ENCODE measurements at regions not wholly inside any gene's neighbourhood (a gene's known extent, or its start where the extent isn't known, plus 50 kb on each side); places are given as distances from the start of the nearest gene placed in this dataset.

DNA sequence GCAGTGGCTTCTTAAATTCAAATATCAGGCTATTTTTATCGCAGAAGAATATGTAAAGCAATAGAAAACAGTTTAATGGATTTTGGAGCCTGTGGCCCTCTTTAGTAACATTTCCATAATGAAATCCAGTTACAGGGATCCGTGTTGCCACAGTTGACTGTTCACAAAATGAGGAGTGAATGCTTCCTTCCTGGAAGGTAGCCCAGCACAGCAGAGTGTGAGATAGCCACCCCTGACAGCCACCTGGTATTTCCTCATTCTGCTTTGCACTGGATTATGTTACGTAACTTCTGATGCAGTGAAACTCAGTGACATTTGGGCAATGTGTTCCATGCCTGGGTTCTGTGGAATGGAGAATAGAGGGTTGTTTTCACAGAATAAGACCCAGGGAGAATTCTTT, 517.2 kb downstream of the RBFOX1 start:
- intact Hi-C loops (cut with DNase I; ENCODE audit: low total_unique reads), result no loop called here
- Histone ChIP-seq H3K36me3 (no peaks in the 10 kb centered on the region), H3K27ac (no peak overlapping the region), H3K4me1 (no peaks in the 10 kb centered on the region), H3K9me3 (no peaks in the 10 kb centered on the region), H3K4me3 (no peak overlapping the region), H3K27me3 (no peaks in the 10 kb centered on the region)
- no peak for TF ChIP-seq POLR2A (IDR thresholded peaks at IDR 0.05)
- TF ChIP-seq, protein P1, sequence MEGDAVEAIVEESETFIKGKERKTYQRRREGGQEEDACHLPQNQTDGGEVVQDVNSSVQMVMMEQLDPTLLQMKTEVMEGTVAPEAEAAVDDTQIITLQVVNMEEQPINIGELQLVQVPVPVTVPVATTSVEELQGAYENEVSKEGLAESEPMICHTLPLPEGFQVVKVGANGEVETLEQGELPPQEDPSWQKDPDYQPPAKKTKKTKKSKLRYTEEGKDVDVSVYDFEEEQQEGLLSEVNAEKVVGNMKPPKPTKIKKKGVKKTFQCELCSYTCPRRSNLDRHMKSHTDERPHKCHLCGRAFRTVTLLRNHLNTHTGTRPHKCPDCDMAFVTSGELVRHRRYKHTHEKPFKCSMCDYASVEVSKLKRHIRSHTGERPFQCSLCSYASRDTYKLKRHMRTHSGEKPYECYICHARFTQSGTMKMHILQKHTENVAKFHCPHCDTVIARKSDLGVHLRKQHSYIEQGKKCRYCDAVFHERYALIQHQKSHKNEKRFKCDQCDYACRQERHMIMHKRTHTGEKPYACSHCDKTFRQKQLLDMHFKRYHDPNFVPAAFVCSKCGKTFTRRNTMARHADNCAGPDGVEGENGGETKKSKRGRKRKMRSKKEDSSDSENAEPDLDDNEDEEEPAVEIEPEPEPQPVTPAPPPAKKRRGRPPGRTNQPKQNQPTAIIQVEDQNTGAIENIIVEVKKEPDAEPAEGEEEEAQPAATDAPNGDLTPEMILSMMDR (IDR thresholded peaks at IDR 0.05), result no peak
- no peak for DNase-seq

DNA sequence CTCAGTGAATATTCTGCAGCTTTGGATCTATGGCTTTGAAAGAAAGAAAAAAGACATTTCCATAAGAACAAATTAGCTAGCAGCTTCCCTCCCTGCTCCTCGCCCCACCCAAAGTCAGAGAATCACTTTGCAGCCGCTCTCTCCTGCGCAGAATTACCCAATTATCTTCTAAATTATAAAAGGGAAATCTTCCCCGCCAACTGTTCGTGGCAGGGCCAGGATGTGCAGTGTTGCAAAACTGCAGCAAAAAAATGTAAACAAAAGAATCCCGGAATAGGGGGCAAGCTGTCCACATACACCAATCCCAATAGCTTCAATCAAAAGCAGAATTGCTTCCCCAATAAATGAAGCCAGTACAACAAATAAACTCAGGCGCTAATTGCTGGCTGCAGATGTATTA, 510.6 kb downstream of the RBFOX1 start:
- intact Hi-C loops (cut with DNase I; ENCODE audit: low total_unique reads), result no loop called here
- H3K4me3 ChIP-seq, result no peak overlapping the region
- no peaks in the 10 kb centered on the region for H3K36me3 ChIP-seq
- TF ChIP-seq POLR2A (IDR thresholded peaks at IDR 0.05), result no peak
- TF ChIP-seq, protein P1 (IDR thresholded peaks at IDR 0.05), result no peak
- no peaks in the 10 kb centered on the region for H3K9me3 ChIP-seq
- H3K4me1 ChIP-seq, result no peaks in the 10 kb centered on the region
- no peaks in the 10 kb centered on the region for H3K27me3 ChIP-seq
- no peak for DNase-seq
- H3K27ac ChIP-seq, result no peak overlapping the region

DNA sequence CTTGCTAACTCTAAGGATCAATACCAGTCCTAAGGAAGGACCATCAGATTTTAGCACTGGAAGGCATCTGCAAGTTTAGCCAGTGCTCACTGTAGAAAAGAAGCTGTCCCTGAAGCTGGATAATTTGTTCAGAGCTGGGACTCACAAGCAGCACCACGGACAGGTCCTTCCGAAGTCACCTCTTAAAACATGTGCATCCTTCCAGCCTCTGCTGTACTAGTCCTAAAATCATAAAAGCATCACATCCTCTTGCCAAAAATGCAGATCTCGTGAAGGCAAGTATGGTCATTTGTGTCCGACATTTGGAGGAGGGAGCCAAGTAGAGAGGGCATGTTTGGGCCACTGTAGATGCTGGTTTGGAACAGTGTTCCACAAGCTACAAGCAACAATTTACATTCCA, 506.9 kb downstream of the RBFOX1 start:
- H3K27ac ChIP-seq, result no peak overlapping the region
- H3K4me1 ChIP-seq, result no peaks in the 10 kb centered on the region
- no peaks in the 10 kb centered on the region for H3K36me3 ChIP-seq
- intact Hi-C loops (cut with DNase I; ENCODE audit: low total_unique reads), result no loop called here
- H3K4me3 ChIP-seq, result no peak overlapping the region
- no peaks in the 10 kb centered on the region for H3K9me3 ChIP-seq
- H3K27me3 ChIP-seq, result no peaks in the 10 kb centered on the region
- no peak for DNase-seq
- TF ChIP-seq, protein P1 (IDR thresholded peaks at IDR 0.05), result no peak
- TF ChIP-seq POLR2A (IDR thresholded peaks at IDR 0.05), result no peak

DNA sequence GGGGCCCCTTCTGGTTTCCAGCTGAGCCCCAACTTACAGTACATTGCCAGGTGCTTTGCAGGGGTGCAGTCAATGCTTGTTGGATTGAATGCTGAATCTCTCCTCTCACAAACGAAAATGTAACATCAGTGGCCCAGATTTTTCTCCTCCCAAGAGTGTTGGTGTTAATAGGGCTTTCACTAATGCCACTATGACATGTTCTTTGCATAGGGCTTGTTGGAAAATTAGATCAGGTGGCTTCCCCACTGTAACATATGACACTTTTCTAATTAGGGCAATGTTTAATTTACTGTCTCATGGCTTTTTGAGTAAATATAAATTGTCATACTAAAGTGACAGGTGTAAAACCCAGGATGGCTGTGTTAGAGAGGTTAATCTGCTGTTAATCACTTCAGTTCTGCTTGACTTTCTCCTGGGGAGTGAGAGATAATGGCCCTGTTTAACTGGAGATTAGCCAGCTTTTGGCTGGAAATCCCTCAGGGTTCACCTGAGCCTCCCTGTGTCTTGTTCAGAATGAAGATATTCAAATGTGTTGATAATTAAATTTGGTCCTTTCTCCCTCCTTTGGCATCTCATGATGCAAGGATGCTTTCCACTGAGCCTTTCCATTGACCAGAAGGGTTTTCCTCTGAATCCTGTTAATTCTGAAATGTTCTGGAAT, 502.3 kb downstream of the RBFOX1 start:
- H3K36me3 ChIP-seq, result no peaks in the 10 kb centered on the region
- no peaks in the 10 kb centered on the region for H3K9me3 ChIP-seq
- H3K4me1 ChIP-seq, result no peaks in the 10 kb centered on the region
- H3K27ac ChIP-seq, result no peak overlapping the region
- no peak for TF ChIP-seq POLR2A (IDR thresholded peaks at IDR 0.05)
- TF ChIP-seq, protein P1 (IDR thresholded peaks at IDR 0.05), result no peak
- H3K4me3 ChIP-seq, result no peak overlapping the region
- intact Hi-C loops (cut with DNase I; ENCODE audit: low total_unique reads), result no loop called here
- DNase-seq, result no peak
- no peaks in the 10 kb centered on the region for H3K27me3 ChIP-seq

DNA sequence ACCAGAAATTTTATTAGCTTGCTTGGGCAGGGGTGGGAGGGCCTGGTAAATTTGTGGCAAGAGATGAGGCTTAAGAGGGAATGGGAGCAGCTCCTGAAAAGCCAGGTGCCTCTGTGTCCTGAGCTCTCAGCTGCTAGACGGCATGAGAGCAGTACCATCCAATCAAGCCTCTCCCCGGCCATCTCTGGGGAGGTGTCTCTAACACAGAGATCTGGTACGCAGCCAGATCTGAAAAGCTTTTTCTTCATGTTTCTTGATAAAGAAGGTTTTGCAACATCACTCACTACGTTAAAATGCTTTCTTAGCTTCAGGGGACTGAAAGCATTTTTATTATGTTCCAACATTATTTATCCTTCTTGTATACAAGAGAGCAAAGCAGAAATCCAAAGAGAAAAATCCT, 488.2 kb downstream of the RBFOX1 start:
- H3K27me3 ChIP-seq, result no peaks in the 10 kb centered on the region
- no peak overlapping the region for H3K4me3 ChIP-seq
- H3K9me3 ChIP-seq, result no peaks in the 10 kb centered on the region
- TF ChIP-seq POLR2A (IDR thresholded peaks at IDR 0.05), result no peak
- TF ChIP-seq, protein P1 (IDR thresholded peaks at IDR 0.05), result no peak
- DNase-seq, result no peak
- H3K36me3 ChIP-seq, result no peaks in the 10 kb centered on the region
- intact Hi-C loops (cut with DNase I; ENCODE audit: low total_unique reads), result no loop called here
- no peak overlapping the region for H3K27ac ChIP-seq
- no peaks in the 10 kb centered on the region for H3K4me1 ChIP-seq
